ENCODE measurements at regions not wholly inside any gene's neighbourhood (a gene's known extent, or its start where the extent isn't known, plus 50 kb on each side); places are given as distances from the start of the nearest gene placed in this dataset.
"Not testable (repeated sequence)": the region's sequence is repeated elsewhere in the genome, so short reads cannot be mapped to it uniquely, and the experiment has no call there.

DNA sequence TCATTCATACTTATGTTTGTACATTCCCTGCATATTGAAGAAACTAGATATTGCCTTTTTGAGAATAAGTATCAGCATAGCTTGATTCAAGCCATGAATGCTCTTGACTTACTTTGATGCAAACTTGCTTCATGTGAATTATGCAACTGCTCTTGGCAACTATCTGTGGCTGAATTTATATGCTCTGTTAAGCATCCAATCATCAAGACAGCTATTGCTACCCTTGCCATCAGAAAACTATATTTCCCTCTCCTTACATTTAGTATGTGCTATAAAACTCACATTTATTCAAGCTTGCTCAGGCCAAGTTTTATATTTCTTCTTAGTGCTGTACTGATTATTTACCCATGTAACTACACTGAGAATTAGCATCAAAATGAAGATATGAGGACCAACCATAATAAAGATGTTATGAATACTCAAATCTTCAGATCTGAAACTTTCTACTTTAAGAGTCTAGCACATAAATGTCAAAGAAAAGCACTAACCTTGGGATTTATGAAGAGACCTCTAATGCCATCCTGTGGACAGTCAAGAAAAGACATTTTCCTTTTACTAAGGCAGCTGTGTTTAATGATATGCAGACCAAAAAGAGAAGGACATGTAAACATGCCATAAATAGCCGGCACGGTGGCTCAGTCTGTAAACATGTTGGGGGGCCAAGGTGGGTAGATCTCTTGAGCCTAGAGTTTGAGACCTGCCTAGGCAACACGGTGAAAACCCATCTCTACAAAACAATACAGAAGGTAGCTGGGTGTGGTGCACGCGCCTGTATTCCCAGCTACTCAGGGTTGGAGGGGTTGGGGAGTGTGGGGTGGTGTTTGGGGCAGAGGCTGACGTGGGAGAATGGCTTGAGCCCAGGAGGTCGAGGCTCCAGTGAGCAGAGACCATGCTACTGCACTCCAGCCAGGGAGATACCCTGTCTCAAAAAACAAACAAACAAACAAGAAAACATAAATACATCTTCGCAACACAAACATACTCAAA is 267.0 kb upstream of the TYRP1 start:
- H3K4me3 ChIP-seq (ENCODE audit: low read length): no peak overlapping the region
- no peaks in the 10 kb centered on the region for H3K79me2 ChIP-seq (ENCODE audit: low read length)
- no peak for TF ChIP-seq EZH2 (optimal IDR thresholded peaks at IDR 0.05; ENCODE audit: low read depth, low read length)
- TF ChIP-seq CTCF (IDR thresholded peaks at IDR 0.05; ENCODE audit: low read length): no peak
- no peak for TF ChIP-seq EZH2phosphoT487 (IDR thresholded peaks at IDR 0.05; ENCODE audit: low read length)
- no peak overlapping the region for H3K4me2 ChIP-seq (ENCODE audit: low read depth, low read length)
- no peak overlapping the region for H3K9ac ChIP-seq (ENCODE audit: low read length)
- H3K27ac ChIP-seq (ENCODE audit: low read length): no peak overlapping the region
- H3F3A ChIP-seq (ENCODE audit: insufficient read depth, low read length): no peaks in the 10 kb centered on the region
- no peaks in the 10 kb centered on the region for H3K9me3 ChIP-seq (replicated peaks; ENCODE audit: insufficient read depth, low read length)
- no peak overlapping the region for H2AFZ ChIP-seq (ENCODE audit: low read length)
- H3K36me3 ChIP-seq (replicated peaks; ENCODE audit: insufficient read depth, low read length): no peaks in the 10 kb centered on the region
- H3K27me3 ChIP-seq (replicated peaks; ENCODE audit: insufficient read depth, low read length): no peaks in the 10 kb centered on the region
- no peaks in the 10 kb centered on the region for H3K9me2 ChIP-seq (replicated peaks; ENCODE audit: insufficient read depth, low read length)
- DNase-seq: no peak
- H3K4me1 ChIP-seq (ENCODE audit: low read length): no peaks in the 10 kb centered on the region
- no peaks in the 10 kb centered on the region for H4K20me1 ChIP-seq (ENCODE audit: insufficient read depth, low read length)

- Histone ChIP-seq H3K36me3 (replicated peaks; ENCODE audit: insufficient read depth, low read length) (no peaks in the 10 kb centered on the region), H4K20me1 (ENCODE audit: insufficient read depth, low read length) (no peaks in the 10 kb centered on the region), H3K4me3 (ENCODE audit: low read length) (no peak overlapping the region), H3K9ac (ENCODE audit: low read length) (no peak overlapping the region), H3K27ac (ENCODE audit: low read length) (no peak overlapping the region), H2AFZ (ENCODE audit: low read length) (no peak overlapping the region), H3K4me1 (ENCODE audit: low read length) (no peaks in the 10 kb centered on the region), H3F3A (ENCODE audit: insufficient read depth, low read length) (no peaks in the 10 kb centered on the region), H3K79me2 (ENCODE audit: low read length) (no peaks in the 10 kb centered on the region), H3K9me3 (replicated peaks; ENCODE audit: insufficient read depth, low read length) (no peaks in the 10 kb centered on the region), H3K9me2 (replicated peaks; ENCODE audit: insufficient read depth, low read length) (no peaks in the 10 kb centered on the region), H3K27me3 (replicated peaks; ENCODE audit: insufficient read depth, low read length) (no peaks in the 10 kb centered on the region), H3K4me2 (ENCODE audit: low read depth, low read length) (no peak overlapping the region)
- DNase-seq: no peak
- TF ChIP-seq EZH2 (optimal IDR thresholded peaks at IDR 0.05; ENCODE audit: low read depth, low read length): no peak
Observed at GRCh38 chr9:12439267-12439666, 253.9 kb upstream of the TYRP1 start.

DNA sequence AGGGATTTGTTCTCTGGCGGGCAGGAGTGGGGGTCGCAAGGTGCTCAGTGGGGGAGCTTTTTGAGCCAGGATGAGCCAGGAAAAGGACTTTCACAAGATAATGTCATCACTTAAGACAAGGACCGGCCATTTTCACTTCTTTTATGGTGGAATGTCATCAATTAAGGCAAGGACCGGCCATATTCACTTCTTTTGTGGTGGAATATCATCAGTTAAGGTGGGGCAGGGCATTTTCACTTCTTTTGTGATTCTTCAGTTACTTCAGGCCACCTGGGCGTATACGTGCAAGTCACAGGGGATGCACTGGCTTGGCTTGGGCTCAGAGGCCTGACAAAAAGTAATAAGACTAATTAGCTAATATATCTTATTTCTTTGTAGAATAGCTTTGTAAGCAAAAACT is 252.1 kb upstream of the TYRP1 start:
- not testable (repeated sequence) for H3K4me1 ChIP-seq (ENCODE audit: low read length); H3K36me3 ChIP-seq (replicated peaks; ENCODE audit: insufficient read depth, low read length); H3K27me3 ChIP-seq (replicated peaks; ENCODE audit: insufficient read depth, low read length); H4K20me1 ChIP-seq (ENCODE audit: insufficient read depth, low read length); H3K9ac ChIP-seq (ENCODE audit: low read length); H3K79me2 ChIP-seq (ENCODE audit: low read length); H3K27ac ChIP-seq (ENCODE audit: low read length); H3K4me3 ChIP-seq (ENCODE audit: low read length); H3K9me3 ChIP-seq (replicated peaks; ENCODE audit: insufficient read depth, low read length); DNase-seq; H3F3A ChIP-seq (ENCODE audit: insufficient read depth, low read length); H3K9me2 ChIP-seq (replicated peaks; ENCODE audit: insufficient read depth, low read length); H2AFZ ChIP-seq (ENCODE audit: low read length); H3K4me2 ChIP-seq (ENCODE audit: low read depth, low read length)

DNA sequence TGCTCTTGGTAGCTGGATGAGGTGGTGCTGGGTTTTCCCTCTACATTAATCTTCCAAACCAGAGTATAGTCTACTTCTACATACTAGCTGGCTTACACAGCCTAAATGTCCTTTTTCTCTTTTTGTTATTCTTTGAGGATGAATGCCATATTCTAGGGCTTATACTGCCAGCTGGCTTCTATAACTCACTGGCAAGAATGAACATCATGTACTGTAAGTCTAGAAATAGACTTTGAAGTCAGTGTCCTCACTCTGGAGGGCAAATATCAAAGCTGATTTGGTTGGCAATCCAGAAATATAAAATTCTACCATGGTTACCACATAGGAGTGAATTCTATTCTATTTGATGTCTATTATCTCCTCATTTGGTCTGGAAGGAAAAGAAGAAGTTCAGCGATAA is 251.7 kb upstream of the TYRP1 start:
- no peaks in the 10 kb centered on the region for H3K79me2 ChIP-seq (ENCODE audit: low read length)
- H3K4me2 ChIP-seq (ENCODE audit: low read depth, low read length): no peak overlapping the region
- H3K9me3 ChIP-seq (replicated peaks; ENCODE audit: insufficient read depth, low read length): no peaks in the 10 kb centered on the region
- TF ChIP-seq EZH2phosphoT487 (IDR thresholded peaks at IDR 0.05; ENCODE audit: low read length): no peak
- TF ChIP-seq EZH2 (optimal IDR thresholded peaks at IDR 0.05; ENCODE audit: low read depth, low read length): no peak
- H3K27me3 ChIP-seq (replicated peaks; ENCODE audit: insufficient read depth, low read length): no peaks in the 10 kb centered on the region
- no peak overlapping the region for H3K27ac ChIP-seq (ENCODE audit: low read length)
- H3K9me2 ChIP-seq (replicated peaks; ENCODE audit: insufficient read depth, low read length): no peaks in the 10 kb centered on the region
- H3F3A ChIP-seq (ENCODE audit: insufficient read depth, low read length): no peaks in the 10 kb centered on the region
- H4K20me1 ChIP-seq (ENCODE audit: insufficient read depth, low read length): no peaks in the 10 kb centered on the region
- no peak overlapping the region for H2AFZ ChIP-seq (ENCODE audit: low read length)
- no peaks in the 10 kb centered on the region for H3K36me3 ChIP-seq (replicated peaks; ENCODE audit: insufficient read depth, low read length)
- no peak for DNase-seq
- no peak overlapping the region for H3K9ac ChIP-seq (ENCODE audit: low read length)
- H3K4me1 ChIP-seq (ENCODE audit: low read length): no peaks in the 10 kb centered on the region
- no peak overlapping the region for H3K4me3 ChIP-seq (ENCODE audit: low read length)

Measured in MM.1S (cell line).